ENCODE measurements at regions not wholly inside any gene's neighbourhood (a gene's known extent, or its start where the extent isn't known, plus 50 kb on each side); places are given as distances from the start of the nearest gene placed in this dataset.

GRCh38 chr21:20685475-20685874, 312.7 kb upstream of the NCAM2 start:
- TF ChIP-seq POLR2A (IDR thresholded peaks at IDR 0.05; ENCODE audit: low read depth, low read length) (no peak), CTCF (IDR thresholded peaks at IDR 0.05; ENCODE audit: extremely low read depth in 1 of 2, insufficient read depth in 1 of 2, low read depth in 1 of 2, low read length in 2 of 2) (no peak), EZH2 (IDR thresholded peaks at IDR 0.05; ENCODE audit: borderline replicate concordance, low read depth, low read length, severe bottlenecking) (no peak), MAX (IDR thresholded peaks at IDR 0.05; ENCODE audit: insufficient read depth, insufficient read length) (no peak), POLR2AphosphoS5 (IDR thresholded peaks at IDR 0.05; ENCODE audit: insufficient read depth, low read depth, low read length) (no peak), FOS (IDR thresholded peaks at IDR 0.05; ENCODE audit: borderline replicate concordance, insufficient read depth, low read length) (no peak)

Data from endothelial cell of umbilical vein (primary cell).